HG03159 (cell line): ENCODE measurements at regions not wholly inside any gene's neighbourhood (a gene's known extent, or its start where the extent isn't known, plus 50 kb on each side); places are given as distances from the start of the nearest gene placed in this dataset.
"Not testable (repeated sequence)": the region's sequence is repeated elsewhere in the genome, so short reads cannot be mapped to it uniquely, and the experiment has no call there.

ENCODE experiments used
- ATAC-seq: cut with Tn5 transposase; IDR thresholded peaks from one replicate; pipeline ENCODE4 v1.9.1; 2021; ENCODE audit warnings: mild to moderate bottlenecking, moderate library complexity; ENCODE audit not compliant: unreplicated experiment

DNA sequence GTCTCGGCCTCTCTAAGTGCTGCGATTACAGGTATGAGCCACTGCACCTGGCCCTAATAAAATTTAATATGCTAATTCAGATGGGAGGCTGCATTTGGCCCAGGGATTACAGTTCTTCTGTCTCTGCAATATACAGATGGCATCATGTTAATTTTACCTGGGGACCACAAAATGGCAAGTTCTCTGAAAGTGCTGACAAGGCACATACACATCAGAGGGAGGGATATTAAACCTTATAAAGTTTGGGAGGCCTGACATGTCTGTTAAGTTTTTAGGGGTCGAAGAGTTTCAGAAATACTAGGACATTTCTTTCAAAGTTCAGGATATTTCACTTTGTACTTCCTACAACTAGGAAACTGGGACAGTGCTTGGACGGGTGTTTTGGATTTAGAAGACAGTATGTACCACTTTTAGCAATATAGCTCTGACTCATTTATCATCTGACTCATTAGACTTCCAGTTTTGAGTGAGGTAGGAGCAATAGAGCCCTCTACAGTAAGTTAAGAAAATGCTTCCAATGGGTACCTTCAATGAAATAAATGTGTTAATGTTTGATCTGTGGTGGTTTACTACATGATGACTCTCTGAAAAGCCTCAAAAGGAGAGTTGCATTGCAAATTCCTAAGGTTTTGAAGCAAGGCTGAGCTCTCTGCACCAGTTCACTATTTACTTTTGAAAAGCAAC is 981.0 kb upstream of the HS3ST1 start:
- no peak for ATAC-seq

DNA sequence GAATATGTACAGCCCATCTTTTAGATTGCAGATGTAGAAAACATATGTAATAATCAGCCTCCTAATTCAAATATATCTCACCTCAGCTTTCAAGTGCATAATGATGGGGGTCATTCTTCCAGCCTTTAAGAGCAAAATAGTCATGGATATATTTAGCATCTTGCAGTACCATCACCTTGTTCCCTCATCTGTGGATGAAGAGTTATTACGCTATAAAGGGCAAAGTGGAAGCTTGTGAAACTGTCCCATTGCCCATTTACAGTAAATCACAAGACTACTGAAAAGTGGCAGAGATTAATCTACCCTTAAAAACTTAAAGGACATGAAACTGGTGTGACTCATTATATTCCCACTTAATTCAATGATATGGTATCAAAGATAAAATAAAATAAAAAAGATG is 979.7 kb upstream of the HS3ST1 start:
- no peak for ATAC-seq

DNA sequence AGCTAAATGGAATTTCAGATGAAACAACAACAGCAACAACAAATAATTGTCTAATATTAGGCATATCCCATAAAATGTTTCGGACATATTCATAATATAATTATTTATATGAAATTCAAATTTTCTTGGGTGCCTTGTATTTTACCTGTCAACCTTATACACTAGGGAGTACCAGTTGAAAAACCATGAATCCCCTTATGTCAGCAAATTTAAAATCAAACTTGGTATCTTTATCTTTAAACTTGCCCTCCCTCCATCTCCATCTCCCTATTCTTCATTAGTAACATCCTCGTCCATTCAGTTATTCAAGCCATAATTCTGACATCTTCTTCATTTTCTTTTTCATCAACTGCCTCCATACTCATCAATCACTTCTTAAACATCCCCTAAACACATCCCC is 974.5 kb upstream of the HS3ST1 start:
- ATAC-seq: no peak

DNA sequence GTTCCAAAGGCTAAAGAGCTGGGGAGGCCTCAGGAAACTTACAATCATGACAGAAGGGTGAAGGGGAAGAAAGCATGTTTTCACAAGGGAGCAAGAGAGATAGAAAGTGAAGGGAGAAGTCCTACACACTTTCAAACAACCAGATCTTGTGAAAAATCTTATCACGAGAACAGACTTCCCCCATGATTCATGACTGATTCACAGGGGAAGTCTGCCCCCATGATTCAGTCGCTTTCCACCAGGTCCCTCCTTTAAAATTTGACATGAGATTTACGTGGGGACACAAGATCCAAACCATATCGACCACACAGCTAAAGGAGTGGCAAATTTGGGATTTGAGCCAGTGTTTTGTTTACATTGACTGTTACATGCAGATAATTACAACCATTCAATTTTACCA is 971.1 kb upstream of the HS3ST1 start:
- no peak for ATAC-seq

DNA sequence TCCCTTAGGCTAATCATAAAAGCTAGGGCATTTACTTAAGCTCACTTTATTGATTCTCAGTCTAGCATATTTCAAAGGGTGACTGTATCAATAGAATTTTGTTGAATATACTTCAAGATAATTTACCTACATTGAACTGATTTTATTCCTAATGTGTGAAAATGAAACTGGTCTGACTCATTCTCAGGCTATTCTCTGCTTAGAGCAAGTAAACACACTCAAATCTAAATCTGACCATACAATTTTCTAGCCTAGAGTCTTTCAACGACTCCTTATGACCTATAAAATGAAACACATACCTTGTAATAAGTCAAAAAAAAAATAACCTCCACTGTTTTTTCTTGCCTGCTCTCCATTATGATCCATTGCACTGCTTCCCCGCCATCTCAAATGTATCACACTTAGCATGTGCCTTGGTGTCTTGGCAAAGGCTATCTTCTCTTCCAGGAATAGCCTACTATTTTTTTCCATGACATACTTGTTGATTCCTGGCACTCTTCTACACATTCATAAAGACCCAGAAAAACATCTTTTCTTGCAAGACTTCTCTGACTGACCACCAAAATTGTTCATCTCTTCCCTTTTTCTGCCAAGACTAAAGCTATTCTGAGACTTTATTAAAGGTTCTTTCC is 965.1 kb upstream of the HS3ST1 start:
- ATAC-seq: no peak

DNA sequence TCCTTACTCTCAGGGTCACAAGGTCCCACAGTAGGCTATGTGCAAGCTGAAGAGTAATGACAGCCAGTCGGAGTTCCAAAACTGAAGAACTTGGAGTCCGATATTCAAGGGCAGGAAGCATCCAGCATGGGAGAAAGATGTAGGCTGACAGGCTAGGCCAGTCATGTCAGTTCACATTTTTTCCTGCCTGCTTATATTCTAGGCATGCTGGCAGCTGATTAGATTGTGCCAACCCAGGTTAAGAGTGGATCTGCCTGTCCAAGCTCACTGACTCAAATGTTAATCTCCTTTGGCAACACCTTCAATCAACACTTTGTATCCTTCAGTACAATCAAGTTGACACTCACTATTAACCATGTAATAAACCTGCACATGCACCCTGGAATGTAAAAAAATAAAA is 960.9 kb upstream of the HS3ST1 start:
- no peak for ATAC-seq

DNA sequence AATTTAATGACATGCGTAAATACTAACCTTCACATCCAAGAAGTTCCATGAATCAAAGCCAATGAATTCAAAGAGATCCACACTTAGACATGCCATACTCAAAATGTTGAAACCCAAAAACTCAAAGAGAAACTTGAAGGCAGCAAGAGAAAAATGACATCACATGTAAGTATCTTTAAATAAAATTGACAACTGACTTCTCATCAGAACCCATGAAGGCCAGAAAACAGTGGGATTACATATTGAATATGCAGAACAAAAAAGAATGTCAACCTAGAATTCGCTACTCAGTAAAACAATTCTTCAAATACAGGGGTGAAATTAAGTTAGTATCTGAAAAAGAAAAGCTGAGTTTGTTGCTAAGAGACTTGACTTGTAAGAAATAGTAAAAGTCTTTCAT is 953.9 kb upstream of the HS3ST1 start:
- ATAC-seq: no peak

DNA sequence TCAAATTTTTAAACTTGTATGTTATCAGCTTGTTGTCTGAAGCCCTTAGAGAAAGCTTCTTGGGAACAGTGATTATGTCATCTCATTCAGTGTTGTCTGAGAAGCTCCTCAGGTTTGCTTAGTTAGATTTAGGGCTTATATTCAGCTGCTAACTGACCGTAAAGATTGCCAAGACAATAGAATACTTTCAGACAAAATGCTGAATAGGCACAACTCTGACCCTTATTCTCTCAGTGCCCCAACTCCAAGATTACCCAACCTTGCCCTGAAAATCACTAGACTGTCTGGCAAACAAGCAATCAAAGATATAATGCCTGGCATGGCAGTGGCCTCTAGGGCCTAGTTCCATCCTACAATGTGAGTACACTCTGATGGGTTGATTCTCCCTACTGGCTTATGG is 950.5 kb upstream of the HS3ST1 start:
- no peak for ATAC-seq

DNA sequence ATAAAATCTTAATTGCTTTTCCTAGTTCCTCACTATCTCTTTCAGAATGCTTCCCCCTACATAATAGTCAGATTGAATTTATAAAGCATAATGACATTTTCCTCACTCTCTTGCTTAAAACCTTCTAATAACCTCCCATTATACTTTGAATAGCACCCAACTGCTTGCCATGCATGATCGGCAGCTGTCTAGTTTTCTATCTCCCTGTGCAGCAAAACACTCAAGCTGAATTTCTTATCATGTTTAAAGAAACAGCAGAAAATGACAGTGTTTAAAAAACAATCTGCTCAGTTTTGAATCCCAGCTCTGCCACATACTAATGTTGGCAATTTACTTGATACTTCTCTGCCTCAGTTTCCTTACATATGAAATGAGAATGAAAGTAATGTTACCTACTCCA is 947.1 kb upstream of the HS3ST1 start:
- ATAC-seq: no peak

DNA sequence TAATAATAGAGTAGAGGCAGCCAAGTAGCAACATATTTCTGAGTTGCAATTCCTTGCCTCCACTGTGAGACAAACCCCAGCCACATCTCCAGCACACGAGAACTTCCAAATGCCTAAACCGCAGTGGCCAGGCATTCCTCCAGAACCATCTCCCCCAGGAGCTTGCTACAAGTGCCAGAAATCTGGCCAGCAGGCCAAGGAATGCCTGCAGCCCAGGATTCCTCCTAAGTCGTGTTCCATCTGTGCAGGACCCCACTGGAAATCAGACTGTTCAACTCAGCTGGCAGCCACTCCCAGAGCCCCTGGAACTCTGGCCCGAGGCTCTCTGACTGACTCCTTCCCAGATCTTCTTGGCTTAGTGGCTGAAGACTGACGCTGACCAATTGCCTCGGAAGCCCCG is 937.2 kb upstream of the HS3ST1 start:
- ATAC-seq: not testable (repeated sequence)

DNA sequence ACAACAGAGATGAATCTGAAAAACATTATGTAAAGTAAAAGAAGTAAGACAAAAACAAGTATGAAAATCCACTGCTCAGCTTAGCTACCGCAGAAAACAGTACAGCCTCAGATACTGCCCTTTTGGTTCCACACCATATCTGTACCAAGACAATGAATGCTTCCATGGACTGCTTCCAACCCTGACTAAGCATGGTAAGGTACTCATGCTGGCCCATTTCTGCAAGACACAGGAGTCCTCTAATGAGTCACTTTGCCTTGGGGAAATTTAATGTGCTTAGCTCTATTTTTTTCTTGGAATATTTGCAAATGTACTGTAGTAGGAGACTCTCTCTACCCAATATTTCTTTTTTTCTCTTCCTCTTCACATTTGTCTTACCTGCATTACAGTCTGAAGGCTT is 931.7 kb upstream of the HS3ST1 start:
- ATAC-seq: no peak

DNA sequence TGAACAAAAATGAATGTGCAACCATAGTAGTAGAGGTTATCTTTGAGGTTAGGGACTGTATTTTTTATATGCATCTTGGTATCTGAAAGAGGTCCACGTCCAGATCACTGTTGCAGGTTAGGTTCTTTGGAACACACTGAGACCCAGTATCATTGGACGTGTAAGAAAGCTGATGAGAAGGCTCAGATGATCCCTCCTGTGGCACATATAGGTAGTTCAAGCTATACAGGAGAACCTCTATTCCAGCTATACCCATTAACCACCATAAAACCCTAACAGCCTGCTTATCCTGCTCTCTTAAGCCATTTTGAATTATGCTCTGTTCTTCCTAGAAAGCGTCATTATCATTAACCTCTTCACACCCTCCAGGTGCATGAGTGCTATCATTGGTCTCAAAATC is 930.7 kb upstream of the HS3ST1 start:
- ATAC-seq: no peak

DNA sequence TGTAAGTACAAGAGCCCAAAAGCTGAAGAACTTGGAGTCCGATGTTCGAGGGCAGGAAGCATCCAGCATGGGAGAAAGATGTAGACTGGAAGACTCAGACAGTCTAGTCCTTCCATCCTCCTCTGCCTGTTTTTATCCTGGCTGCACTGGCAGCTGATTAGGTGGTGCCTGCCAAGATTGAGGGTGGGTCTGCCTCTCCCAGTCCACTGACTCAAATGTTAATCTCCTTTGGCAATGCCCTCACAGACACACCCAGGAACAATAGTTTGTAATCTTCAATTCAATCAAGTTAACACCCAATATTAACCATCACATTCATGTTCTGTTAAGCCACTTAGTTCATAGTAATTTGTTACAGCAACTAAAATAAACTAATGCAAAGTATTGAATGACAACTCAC is 904.4 kb upstream of the HS3ST1 start:
- not testable (repeated sequence) for ATAC-seq

DNA sequence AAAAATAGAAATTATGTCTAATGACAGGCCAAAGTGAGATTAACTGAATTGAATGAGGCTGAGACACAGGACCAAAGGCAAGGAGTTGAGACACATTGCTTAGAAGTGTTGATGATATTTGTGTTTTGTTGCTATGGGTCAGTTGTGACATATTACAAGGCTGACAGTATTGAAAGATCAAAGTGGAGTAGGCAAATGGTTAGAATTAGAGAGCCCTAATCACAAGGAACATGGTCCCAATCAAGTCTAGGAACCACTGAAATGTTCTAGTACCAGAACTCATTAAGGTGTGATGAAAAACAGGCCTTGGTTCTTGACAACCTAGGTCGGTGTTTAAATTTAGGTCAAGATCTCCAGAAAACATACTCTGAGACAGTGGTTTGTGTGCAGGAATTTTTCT is 896.3 kb upstream of the HS3ST1 start:
- no peak for ATAC-seq

DNA sequence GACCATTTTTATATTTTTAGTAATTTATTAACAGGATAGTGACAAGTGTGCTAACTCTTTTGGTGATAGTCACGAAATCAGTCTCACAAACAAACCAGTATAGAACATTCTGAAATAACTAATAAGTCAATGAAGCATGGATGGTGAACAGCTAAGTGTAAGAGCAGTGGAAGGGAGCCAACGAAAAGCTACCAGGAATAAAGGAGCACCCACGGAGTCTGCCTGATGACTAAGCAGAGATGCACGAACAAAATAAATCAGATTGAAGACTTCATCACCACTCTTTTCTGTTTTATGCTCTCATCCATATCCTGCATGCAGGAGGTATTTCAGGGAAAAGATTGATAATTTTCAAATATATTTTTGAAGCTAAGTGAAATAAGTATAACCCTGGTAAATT is 891.1 kb upstream of the HS3ST1 start:
- no peak for ATAC-seq

DNA sequence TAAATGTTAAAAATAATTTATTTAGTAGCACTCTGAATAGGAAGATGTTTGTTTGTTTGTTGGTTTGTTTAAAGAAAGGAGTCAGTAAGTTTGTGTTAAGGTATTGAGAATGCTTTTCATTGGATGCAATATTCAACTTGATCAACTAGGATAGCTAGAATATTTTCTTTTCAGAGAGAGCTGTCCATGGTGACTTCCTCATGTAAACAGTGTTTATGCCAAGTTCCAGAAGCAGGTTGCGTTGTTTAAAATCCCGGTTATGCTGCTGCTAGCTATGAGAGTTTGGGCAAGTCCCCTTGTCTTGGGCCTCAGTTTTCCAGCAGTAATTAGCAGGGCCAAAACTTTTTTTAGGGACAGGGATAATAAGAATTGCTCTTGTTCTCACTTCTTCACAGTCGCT is 876.2 kb upstream of the HS3ST1 start:
- no peak for ATAC-seq

DNA sequence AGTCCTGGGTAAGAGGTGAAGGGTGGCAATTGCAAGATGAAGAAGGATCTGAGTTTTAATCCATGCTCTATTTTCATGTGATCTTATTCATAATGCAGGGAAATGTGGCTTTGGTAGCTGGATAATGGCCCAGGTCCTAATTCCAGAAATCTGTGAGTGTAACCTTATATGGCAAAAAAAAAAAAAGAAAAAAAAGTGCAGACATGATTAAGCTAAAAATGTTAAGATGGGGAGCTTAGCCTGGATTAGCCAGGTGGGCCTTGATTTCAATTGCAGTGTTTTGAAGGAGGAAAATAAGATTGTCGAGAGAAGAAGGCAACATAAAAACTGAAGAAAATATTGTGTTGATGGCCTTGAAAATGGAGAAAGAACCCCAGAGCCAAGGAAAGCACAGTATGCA is 867.7 kb upstream of the HS3ST1 start:
- no peak for ATAC-seq

DNA sequence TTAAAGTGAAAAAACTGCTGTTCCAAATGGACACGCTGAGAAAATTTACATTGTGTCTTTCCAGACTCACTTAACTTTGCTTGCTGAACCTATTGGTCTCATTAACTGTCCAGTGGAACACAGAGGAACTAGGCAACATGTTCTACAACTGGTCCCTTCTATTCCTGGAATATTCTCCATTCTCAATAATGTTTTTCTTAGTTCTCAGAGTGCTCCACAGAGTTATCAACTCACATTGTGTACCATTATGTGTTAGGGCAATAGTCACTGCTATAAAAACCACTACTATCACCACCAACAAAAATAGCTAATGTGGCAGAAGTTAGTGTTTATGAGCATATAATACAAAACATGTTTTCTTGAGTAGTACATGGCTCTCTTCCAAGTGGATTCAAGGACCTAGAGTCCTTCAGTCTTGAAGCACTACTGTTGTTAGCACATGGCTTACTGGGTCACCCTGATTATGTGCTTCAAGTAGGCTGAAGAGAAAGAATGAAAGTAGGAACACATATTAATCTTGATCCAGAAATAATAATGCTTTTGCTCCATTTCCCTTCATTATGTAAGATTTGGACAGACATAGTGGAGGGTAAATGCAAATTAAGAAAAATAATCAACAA is 865.3 kb upstream of the HS3ST1 start:
- ATAC-seq: no peak

DNA sequence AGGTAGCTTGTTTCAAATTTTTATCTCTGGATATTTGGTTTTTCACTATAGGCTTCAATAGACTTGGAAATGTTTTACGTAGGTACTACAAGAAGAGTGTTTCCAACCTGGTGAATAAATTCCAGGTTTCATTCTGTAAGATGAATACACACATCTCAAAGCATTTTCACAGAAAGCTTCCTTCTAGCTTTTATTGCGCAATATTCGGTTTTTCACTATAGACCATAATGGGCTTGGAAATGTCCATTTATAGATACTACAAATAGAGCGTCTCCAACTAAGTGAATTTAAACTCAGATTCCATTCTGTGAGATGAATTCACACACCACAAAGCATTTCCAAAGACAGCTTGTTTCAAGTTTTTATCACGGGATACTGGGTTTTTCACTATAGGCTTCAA is 857.7 kb upstream of the HS3ST1 start:
- ATAC-seq: no peak

DNA sequence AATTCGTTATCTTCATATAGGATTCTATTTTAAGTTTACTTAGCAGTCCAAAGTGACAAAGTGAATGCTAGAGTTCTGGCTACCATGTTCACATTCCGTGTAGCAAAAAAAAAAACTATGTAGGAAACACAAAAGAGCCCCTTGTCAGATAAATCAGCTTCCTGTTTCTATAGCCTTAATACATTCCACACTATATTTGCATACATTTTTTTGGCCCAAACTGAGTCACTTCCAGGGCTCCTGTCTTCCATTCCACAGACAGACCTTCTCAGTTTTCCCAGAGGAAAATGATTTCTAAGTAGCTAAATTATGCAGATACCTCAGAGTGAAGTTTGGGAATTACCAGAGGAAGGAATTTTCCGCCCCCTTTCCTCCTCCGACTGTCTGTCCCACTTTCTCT is 841.9 kb upstream of the HS3ST1 start:
- ATAC-seq: no peak

DNA sequence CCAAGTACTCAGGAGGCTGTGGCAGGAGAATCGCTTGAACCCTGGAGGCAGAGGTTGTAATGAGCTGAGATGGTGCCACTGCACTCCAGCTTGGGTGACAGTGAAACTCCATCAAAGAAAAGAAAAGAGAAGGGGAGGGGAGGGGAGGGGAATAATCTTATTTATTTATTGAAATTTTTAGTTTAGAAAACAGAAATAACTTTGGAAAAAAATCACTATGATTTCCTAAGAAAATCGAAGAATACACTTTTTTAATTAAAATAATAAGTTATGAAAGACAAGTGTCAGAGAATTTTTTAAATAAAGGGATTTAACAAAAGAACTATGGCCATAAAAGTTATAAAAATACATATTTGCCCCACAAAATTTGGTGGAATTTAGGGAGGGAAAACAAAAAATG is 836.9 kb upstream of the HS3ST1 start:
- ATAC-seq: no peak

DNA sequence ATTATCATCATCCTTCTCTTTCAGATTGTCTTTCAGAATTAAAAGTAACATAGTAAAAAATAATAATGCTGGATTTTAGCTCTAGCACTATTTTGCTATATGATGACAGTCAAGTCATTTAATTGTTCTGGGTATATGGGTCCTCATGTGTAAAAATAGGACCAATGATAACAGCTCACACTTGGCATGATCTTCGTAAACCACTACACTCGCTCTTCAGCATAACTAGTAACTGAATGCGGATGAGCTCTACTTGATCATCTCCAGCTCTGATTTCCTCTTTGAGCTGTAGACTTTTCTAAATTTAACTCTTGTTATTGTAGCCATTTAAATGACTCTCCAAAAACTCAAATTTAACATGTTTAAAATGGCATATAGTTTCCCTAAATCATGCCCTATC is 831.8 kb upstream of the HS3ST1 start:
- no peak for ATAC-seq

DNA sequence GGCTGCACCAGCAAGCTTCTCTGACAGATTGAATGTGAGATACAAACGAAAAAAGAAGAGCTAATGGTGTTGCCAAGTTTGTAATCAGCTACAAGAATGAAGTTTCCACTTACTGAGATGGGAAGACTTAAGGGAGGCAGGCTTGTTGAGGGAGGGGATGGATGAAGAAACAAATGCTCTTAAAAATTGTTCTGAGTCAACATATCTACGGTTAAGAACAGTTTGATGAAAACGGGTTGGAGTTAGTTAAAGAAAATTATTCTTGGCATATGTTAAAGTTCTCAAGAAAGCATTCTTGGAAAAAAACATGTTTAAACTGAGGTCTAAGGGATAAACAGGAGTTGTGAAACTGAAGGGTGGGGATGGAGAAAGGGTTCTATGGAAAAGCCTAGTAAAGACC is 816.3 kb upstream of the HS3ST1 start:
- no peak for ATAC-seq
